Erythroblast (primary cell): ENCODE measurements at regions not wholly inside any gene's neighbourhood (a gene's known extent, or its start where the extent isn't known, plus 50 kb on each side); places are given as distances from the start of the nearest gene placed in this dataset.

Experiments used
- GATA1 ChIP-seq: IDR thresholded peaks from 2 replicates; pipeline ENCODE4 v1.6.1; 2011; ENCODE audit warnings: low read depth, mild to moderate bottlenecking, control low read depth, low read length, moderate library complexity
- POLR2A ChIP-seq: IDR thresholded peaks from 2 replicates; pipeline ENCODE4 v1.6.1; 2011; ENCODE audit warnings: mild to moderate bottlenecking, low read length

DNA sequence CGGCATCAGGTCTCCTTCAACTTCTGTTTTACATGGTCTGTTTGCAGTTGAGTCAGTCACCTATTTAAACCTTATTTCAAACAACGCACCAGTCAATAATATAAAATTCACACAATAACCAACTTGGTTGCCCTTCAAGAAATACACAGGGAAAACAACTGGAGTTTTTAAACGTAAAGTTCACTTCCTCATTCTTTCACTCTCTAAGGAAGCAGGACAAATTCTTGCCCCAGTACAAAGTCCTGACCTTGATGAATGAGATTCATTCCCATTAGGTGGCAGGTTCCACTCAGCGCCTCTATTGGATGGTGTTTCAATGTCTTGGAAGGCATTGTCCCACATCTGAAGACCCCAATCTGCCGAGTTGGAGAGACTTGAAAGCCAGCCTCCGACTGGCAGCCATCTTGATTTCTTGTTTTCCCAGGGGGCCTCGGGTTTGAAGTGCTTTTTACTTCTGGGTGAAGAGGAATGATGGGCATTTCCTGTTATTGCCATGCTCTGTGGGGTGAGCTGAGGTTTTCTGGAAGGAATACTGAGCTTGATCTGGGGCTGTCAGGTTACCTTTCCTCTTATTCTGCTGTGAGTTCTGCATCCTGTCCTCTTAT, 105.0 kb downstream of the ACER2 start:
- TF ChIP-seq POLR2A (no peak), GATA1 (no peak)
